SIG-M5 treated with dmso at 0.1 percent for 504 hours (cell line): ENCODE measurements at regions not wholly inside any gene's neighbourhood (a gene's known extent, or its start where the extent isn't known, plus 50 kb on each side); places are given as distances from the start of the nearest gene placed in this dataset.

Source experiments
- DNase-seq: peaks from one replicate; lab custom pipeline; 2025; ENCODE audit not compliant: unreplicated experiment; lab: John Stamatoyannopoulos, UW

DNA sequence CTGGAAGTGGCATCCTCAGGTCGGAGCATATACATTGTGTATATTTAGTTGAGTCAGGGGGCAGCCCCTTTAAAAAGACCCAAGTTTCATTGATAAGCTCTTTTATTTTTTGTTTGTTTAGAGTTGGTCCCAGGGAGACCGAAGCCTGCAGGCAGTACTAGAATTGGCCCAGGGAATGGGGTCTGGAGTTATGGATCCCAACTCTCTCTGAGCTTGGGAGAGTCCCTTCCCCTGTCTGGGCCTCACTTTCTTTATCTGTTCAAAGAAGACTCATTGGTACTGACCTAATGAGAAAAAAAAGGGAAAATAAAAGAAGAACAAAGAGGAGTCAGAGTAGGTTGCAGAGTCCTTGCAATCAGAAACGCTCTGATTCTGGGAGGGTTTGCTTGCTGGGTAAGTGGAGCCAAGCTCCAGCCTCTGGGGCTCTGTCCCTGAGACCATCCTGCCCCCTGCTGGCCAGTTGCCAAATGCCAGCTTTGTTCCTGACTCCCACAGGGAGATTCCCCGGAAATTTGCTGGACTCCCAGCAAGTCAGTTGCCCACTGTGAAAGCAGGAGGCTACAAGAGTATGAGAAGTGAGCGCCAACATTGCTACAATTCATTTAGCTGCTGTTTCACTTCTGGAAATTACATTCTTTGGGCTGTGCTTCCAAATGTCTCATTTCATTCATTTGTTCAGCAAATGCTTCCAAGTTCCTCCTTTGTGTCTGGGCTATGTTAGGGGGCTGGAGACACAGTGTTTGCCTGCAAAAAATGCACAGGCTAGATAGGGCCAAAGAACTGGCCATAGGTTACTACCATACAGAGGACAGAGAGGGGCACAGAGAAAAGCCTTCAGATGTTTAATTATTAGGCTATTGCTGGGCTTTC, 156.2 kb downstream of the MELK start:
- DNase-seq: peak; percentile 22

DNA sequence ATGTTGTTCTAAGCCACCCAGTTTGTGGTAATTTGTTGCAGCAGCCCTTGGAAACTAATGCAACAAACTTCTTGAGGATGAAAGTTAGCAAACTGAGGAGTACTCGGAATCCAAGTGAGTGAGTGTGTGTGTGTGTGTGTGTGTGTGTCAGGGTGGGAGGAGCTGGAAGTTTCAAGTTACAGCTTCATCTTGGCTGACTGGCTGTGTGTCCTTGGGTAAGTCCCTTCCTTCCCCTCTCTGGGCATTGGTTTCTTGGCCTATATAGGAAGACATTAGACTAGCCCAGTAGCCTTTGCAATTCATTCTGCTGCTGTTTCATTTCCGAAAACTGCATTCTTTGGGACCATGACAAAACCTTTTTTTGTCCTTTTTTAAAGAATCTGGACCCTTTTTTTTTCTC, 157.2 kb downstream of the MELK start:
- no peak for DNase-seq

DNA sequence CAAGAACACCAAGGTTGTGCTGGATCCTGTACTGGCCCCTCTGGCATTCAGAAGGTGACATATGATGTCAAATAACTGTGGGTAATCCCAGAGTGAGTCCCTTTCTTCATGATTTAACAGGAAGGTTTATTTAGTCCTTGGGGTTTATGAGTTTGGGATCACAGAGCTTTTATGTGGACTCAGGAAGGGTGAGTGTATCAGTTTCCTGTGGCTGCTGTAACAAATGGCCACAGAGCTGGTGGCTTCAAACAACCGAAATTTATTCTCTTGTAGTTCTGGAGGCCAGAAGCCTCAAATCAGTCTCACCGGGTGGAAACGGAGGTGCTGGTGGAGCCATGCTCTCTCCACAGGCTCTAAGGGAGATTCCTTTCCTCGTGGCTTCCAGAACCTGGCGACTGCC, 157.7 kb downstream of the MELK start:
- no peak for DNase-seq

DNA sequence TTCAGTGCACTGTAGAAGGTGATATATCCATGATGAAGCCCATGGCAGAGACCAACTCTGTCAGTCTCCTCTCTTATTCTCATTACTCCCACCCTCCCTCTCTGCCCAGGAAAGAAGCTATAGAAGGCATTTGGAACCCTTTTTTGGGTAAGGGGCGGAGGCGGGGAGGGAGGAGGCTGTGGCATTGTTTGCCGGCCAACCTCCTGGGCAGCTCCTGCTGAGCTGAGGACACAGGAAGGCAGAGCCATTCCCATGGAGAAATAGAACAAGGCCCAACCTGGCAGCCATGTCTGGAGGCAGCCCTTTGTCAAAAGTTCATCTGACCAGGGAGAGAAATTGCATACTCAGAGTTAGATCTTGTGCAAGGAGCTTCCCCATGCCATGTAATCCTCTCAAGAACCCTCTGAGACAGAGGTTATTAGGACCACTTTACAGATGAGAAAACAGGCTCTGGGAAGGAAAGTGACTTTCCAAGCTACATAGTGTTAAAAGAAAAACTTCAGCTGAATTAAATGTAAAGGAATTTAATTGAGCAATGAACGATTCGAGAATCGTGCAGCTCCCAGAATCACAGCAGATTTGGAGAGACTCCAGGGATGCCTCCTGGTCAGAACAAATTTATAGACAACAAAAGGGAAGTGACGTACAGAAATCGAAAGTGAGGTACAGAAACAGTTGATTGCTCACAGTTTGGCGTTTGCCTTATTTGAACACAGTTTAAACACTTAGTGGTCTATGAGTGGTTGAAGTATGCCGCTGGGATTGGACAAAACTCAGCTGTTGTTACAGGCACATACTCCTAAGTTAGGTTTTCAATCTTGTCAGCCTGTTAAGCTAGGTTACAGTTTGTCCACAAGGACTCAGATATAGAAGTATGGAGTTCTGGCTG, 158.6 kb downstream of the MELK start:
- peak; percentile 23 for DNase-seq

DNA sequence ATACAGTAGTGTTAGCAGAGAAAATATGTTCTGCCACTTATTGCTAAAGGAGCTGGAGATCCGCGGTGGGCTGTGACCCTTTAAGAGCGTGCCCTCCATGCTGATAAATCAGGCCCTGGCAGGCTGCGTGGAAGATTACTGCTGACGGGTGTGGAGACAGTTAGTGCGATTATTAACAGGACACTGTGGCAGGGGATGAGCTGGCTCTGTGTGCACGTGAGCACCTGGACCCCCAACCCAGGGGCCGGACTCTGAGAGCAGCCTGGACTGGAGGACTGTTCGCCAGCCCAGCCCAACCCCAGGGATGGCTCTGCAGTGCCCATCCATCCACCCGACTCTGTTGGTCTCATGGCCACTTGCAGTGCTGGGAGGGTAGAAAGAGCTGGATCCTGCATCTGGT, 162.0 kb downstream of the MELK start:
- no peak for DNase-seq

DNA sequence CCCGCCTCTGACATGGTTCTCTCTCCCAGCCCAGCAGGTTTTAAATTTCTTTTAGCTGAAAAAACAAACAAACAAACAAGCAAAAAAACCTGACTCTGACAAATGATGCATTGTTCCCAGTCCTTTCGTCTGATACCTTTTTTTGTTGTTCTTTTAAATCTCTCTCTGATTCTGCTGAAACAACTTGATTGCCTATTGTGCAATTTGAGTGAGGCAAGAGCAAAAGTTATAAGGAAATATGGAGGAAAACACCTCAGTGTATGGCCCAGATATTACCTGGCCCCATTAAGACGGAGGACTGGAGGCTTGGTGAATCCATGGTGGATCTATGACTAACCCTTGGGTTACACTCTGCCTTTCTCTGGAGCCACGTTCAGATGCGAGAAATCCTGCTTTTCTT, 164.0 kb downstream of the MELK start:
- DNase-seq: no peak

DNA sequence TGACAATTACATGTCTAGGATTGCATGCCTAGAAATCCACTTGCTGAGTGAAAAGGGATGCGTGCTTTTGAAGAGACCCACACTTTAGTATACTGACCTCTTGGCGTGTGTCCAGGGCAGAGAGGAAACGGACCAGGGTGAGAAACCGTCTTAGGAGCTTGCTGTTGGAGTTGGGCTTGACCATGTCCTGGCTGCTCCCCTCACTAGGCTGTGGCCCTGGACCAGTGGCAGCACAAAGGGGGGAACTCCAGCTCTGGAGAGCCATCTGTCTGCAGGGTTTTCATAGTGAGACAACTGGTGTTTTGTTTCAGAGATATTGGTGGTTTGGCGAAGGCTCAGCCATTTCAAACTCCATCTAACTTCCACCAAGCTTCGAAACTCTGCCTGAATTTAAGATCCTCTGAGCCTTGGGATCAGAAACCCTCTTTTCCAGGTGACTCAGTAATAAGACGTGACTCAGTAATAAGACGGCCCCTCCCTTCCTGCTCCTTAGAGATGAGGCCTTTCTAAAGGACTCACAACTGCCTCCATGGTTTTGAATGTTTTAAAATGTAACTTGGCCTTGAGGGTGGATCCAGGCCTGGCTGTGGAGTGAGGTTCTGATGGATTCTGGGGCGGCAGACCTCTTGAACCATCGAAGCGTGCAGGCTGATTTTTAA, 165.8 kb downstream of the MELK start:
- no peak for DNase-seq

DNA sequence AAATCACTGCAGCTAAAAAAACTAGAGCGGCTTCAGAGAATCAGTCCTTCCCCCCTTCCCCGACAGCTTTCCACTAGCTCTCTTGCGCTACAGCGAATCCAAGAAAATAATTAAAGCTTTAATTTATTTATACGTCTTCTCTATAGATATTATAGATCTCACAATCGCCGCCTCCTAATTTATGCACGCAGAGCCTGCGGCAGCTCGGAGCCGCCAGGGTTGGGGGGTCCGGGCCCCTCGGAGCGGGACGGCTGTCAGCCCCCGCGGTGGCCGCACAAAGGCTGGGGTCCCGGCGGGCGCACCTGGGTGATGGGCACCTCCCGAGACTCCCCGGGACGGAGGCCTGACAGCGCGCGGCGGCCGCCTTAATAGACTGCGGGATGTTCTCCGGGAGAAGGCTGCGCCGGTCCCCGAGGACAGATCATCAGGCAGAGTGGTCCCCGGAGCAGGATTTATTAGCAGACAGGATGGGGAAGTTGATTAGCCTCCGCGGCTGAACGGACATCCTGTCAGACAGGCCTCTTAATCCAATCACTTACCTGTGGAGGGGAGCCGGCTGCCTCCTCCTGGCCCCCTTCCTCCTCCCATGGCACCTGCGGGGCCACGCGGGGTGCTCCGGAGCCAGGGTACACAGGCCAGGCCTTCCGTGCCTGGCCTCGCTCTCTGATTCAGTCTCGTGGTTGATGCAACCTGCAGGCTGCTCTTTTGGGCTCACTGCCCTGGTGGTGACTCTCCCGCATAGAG, 166.8 kb downstream of the MELK start:
- DNase-seq: no peak

DNA sequence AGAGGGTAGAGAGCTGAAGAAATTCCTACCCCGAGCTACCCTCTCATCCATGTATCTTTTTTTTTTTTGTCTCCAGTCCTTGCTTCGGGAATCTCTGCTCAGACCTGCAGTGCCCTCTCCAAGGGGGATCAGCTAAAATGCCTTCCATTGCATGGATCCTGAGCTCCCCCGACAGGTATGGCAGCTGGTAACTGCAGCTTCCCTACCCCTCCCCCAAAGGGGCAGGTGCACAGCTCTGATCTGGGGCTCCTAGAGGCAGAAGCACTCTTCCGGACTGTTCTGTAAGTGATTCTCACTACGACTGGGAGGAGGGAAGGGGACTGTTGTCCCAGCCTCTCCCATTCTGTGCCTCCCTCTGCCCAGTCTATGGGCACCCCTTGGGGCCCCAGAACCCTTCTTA, 169.6 kb downstream of the MELK start:
- no peak for DNase-seq

DNA sequence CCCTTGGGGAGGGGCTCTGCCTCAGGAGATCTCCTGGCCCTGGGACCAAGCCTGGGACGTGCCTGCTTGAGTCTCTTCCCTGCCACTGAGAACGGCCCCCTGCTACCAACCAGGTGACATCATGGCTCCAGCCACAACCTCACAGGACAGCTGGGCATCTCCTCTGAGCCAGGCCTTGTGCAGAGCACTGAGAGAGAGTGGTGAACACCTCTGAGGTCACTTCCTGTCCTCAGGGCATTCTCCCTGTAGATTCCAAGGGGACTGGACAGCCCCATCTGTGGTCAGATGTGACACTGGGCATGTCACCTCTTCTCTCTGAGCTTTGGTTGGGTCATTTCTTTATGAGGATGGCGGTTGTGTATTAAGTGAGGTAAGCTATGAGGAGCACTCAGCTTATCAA, 172.0 kb downstream of the MELK start:
- DNase-seq: no peak

DNA sequence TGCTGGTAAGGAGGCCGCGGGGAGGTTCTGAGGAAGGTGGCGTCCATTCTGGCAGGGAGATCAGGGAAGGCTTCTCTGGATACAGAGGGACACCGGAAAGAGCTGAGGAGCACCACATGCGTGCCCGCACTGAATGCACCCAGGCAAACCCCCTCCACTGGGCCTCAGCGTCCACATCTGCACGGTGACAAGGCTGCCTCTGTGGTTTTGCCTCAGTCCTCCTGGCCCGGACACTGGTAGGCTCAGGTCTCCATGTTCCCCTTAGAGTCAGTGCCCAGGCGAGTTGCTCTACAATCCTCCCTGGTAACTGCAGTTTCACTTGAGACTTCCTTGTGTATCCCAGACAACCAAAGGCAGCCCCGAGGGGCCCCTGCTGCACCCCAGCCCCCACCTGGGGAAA, 173.3 kb downstream of the MELK start:
- DNase-seq: no peak

DNA sequence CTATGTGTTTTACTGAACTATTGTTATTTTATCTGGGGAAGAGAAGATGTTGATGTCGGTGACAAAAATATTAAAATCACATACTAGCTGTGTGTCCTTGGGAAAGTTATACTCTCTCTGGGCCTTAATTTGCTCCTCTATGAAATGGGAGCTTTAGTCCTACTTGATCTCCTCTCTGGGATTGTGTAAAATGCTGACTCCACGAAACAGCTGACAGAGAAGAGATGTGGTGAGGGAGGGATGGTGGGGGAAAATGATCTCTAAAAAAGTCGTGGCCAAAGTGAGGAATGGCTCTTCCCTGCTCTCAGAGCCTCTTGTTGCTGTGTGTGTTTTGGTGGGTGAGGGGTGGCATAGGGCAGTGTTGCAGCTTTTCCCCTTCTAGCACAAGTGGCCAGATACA, 173.7 kb downstream of the MELK start:
- no peak for DNase-seq

DNA sequence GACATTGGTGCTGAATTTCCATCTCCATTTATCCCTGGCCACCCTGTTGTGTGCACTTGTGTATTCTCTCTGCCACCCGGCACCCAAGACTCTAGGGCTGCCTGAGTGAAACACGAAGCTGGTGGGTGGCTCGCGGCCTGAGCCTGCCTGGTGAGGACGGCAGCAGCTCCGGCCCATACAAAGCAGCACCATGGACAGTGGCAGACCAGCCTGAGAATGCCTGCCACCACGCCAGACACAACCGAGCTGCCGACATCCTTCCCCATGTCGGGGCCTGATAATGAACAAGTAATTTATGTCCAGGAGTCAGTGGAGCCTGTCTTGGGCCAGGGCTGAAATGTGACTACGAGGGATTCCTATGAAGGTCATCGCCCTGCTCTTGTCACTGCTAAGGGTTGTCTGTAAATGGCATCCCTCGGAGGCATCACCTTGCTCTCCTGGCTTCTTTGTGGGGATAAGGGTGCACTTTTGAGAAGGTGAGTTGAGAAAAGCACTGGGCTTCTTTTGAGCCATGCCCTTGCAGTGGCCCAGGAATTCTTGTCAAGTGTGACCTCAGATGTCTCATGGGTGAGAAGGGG, 175.7 kb downstream of the MELK start:
- DNase-seq: peak; percentile 29

DNA sequence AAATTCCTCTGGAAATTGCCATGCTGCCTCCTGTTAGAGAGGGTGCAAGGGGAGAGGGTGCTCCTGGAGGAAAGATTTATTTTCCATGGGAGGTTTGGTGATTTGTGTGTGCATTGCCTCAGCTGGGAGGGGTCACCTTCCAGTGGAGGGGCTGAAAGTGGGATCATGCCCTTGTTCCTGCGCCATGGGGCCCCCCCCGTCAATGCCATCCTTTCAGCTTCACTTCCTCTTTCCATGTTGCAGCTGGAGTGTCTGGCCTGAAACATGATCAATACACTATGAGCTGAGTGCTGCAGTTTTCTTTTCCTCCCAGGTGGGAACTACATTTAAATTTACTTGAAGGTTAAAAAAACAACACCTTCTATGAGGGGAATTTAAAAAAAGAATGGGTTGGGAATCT, 176.8 kb downstream of the MELK start:
- peak; percentile 19 for DNase-seq

DNA sequence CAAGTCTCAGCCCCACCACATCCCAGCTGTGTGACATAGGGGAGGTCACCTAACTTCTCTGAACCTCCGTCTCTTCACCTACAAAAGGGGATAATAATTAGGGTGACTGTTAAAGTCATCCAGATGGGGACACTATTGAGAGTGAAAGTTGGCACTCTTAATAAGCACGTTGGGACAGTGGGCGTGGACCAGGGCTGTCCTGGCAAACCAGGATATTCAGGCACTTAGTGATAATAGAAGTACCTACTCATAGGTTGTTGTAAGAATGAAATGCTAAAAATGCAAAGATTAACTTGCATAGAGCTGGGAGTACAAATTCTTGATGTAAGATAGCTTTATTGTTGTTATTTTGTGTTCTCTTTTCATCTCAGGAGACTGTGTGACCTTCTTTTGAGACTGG, 177.9 kb downstream of the MELK start:
- no peak for DNase-seq

DNA sequence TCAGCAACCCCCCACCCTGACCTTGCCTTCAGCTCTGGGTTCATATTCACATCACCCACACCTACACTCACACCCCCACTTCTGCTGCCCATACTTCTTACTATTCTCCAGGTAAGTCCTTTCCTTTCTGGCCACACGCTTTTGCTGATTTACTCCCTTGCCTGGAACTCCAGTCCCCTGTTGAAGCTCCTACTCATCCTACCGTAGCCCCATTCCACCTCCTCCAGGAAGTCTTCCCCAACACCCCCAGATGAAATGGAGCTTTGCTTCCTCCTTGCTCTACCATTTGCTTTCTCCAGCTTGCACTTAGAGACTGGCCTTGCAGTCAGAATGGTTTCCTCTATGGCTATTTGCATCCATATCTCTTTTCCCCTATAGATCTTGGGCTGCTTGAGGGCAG, 182.3 kb downstream of the MELK start:
- no peak for DNase-seq

DNA sequence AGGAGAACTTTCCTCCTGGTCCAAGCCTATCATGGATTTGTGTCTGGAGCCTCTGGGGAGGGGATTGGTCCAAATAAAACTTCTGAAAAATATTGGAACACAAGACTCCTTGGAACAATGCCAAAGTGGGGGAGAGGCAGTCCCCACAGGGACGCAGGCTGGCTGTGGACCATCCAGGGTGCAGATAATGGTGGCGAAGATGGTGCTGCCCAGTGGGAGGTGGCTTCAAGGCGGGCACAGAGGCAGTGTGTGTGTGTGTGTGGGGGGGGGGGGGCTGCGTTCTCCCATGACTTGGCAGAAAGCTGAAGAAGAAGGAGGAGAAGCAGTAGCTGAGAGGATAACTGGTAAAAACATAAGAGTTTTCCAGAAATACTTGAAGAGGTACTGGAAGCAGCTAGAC, 186.4 kb downstream of the MELK start:
- no peak for DNase-seq

DNA sequence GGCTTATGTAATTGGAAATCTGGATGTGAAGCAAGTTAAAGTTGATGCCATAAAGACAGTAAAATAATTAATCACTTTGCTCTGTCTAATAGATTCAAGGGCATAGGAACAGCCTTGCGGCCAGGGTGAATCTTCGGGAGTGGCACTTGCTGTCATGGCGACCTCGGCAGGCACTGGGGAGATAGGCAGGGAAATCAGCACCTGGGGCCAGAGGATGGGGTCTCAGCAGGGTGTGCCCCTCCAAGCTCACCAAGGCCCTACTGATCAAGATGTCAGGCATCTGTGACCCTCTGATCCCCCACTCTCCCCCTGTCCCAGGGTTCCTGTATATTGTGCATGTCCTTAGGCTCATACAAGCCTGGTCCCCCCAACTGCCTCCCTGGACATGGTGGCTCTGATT, 187.3 kb downstream of the MELK start:
- no peak for DNase-seq

DNA sequence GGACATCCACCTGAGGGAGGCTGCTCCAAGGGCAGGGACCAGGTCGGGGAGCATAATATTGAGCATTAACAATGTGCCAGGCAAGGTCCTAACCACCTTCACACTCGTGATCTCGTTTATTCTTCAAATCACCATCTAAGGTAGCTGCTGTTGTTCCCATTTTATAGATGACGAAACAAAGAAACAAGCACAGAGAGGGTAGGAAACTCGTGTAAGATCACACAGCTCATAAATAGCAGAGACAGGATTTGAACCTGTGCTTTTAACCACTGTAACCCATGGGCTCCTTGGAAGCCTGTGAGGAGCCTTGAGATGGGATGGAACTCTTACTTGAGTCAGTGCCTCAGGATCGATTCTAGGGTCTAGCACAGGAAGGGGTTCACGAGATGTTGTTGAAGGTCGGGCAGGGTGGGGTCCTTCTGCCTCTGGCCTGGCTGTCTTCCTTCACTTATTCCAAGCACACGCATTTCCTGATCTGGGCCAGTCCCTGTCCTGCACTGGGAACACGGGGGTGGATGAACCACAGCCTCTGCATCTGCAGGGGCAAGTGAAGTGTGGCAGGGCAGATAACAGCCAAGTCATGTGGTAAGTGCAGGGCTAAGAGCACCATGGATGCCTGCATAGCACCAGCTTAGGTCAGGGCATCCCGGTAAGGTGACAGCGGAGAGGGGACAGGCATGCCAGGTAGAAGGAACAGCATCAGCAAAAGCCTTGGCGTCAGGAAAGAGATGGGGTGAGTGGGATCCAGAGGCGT, 188.1 kb downstream of the MELK start:
- no peak for DNase-seq

DNA sequence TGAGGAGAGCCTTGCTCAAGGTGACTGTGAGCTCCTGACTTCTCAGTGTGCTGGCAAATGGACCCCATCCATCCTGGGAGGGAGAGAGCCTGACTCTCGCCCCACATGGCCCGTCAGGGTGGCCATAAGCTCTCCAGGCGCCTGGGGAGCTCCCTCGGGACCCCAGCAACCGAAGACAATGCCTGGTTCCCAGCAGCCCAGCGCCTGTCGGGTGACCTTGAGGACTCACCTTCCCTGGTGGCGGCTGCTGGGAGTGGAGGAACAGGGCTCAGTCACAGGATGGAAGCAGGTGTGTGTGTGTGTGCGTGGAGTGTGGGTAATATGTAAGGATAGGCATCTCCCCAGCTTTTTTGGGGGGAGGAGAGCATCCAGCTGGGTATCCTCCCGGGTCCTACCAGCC, 190.3 kb downstream of the MELK start:
- no peak for DNase-seq
